ENCODE measurements at regions not wholly inside any gene's neighbourhood (a gene's known extent, or its start where the extent isn't known, plus 50 kb on each side); places are given as distances from the start of the nearest gene placed in this dataset.

DNA sequence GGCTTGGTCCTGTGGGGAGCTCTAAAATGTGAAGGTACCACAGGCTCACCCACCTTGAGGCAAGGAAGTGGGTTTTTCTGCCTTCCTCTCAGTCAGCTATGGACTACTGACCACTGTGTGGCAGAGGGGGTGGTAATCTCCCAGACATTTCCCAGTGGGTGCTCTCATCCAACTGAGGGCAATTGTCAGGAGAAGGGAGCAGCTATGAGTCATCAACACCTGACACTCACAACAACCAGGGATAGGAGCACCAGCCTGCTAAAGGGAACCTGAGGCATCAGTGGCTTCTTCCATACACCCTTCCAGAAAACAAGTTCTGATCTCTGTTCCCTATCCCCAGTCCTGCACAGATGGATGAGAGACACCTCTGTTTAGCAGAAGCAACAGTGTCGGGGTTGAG, 468.8 kb downstream of the BCOR start:
- H3K27me3 ChIP-seq (ENCODE audit: insufficient read depth, insufficient read length) = no peaks in the 10 kb centered on the region

GRCh38 chrX:39630344-39630743, 467.4 kb downstream of the BCOR start:
- TF ChIP-seq ZNF274 (IDR thresholded peaks at IDR 0.05; ENCODE audit: low read depth, low read length) (no peak), YY1 (IDR thresholded peaks at IDR 0.05; ENCODE audit: insufficient read depth, insufficient read length) (no peak), SUZ12 (IDR thresholded peaks at IDR 0.05; ENCODE audit: extremely low read depth, insufficient read depth, insufficient read length) (no peak)
- Histone ChIP-seq H3K9ac (ENCODE audit: insufficient read length, low read depth) (no peak overlapping the region), H3K27me3 (ENCODE audit: insufficient read depth, insufficient read length) (no peaks in the 10 kb centered on the region), H3K4me3 (ENCODE audit: insufficient read length, low read depth) (no peak overlapping the region), H3K36me3 (ENCODE audit: insufficient read depth, insufficient read length, low read length) (no peaks in the 10 kb centered on the region), H3K9me3 (ENCODE audit: insufficient read depth, low read length) (peaks cover 18% of the 10 kb centered on the region), H3K4me1 (ENCODE audit: insufficient read depth, insufficient read length) (no peaks in the 10 kb centered on the region)
- DNase-seq (ENCODE audit: low read depth, low spot score) = no peak

More for the DNA sequence above, 468.8 kb downstream of the BCOR start:
- Histone ChIP-seq H3K9ac (ENCODE audit: insufficient read length, low read depth) (no peak overlapping the region), H3K36me3 (ENCODE audit: insufficient read depth, insufficient read length, low read length) (no peaks in the 10 kb centered on the region), H3K4me1 (ENCODE audit: insufficient read depth, insufficient read length) (no peaks in the 10 kb centered on the region), H3K9me3 (ENCODE audit: insufficient read depth, low read length) (peaks cover 18% of the 10 kb centered on the region), H3K4me3 (ENCODE audit: insufficient read length, low read depth) (no peak overlapping the region)
- TF ChIP-seq YY1 (IDR thresholded peaks at IDR 0.05; ENCODE audit: insufficient read depth, insufficient read length) = no peak
- no peak for DNase-seq (ENCODE audit: low read depth, low spot score)

- no peaks in the 10 kb centered on the region for H3K36me3 ChIP-seq (ENCODE audit: insufficient read depth, insufficient read length, low read length)
- H3K9ac ChIP-seq (ENCODE audit: insufficient read length, low read depth) = no peak overlapping the region
- TF ChIP-seq ZNF274 (IDR thresholded peaks at IDR 0.05; ENCODE audit: low read depth, low read length) = no peak
- no peak for TF ChIP-seq YY1 (IDR thresholded peaks at IDR 0.05; ENCODE audit: insufficient read depth, insufficient read length)
- TF ChIP-seq SUZ12 (IDR thresholded peaks at IDR 0.05; ENCODE audit: extremely low read depth, insufficient read depth, insufficient read length) = no peak
- no peaks in the 10 kb centered on the region for H3K27me3 ChIP-seq (ENCODE audit: insufficient read depth, insufficient read length)
- peaks cover 18% of the 10 kb centered on the region for H3K9me3 ChIP-seq (ENCODE audit: insufficient read depth, low read length)
- no peak for DNase-seq (ENCODE audit: low read depth, low spot score)
- H3K4me3 ChIP-seq (ENCODE audit: insufficient read length, low read depth) = no peak overlapping the region
- H3K4me1 ChIP-seq (ENCODE audit: insufficient read depth, insufficient read length) = no peaks in the 10 kb centered on the region
Observed at GRCh38 chrX:39631276-39632229, 466.2 kb downstream of the BCOR start.

DNA sequence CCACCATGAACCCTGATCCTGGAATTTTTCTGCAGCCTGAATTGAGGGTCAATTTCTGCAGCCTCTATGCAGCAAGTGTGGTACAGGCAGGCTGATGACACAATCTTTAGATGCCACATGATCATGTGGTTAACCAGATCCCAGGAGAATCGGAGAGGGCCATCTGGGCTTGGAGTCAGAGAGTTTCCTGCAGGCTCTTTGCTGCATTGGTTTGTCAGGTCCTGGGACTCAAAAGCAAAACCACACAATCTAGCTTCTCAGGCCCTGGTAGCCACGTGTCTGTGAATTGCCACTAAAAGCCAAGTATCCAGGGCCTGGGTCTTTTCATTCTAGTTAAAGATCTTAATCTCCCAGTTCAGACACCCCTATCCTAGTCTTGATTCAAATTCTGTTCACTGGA, 464.5 kb downstream of the BCOR start:
- Histone ChIP-seq H3K27me3 (ENCODE audit: insufficient read depth, insufficient read length) (no peaks in the 10 kb centered on the region), H3K9me3 (ENCODE audit: insufficient read depth, low read length) (peaks cover 18% of the 10 kb centered on the region), H3K9ac (ENCODE audit: insufficient read length, low read depth) (no peak overlapping the region), H3K4me1 (ENCODE audit: insufficient read depth, insufficient read length) (no peaks in the 10 kb centered on the region), H3K36me3 (ENCODE audit: insufficient read depth, insufficient read length, low read length) (no peaks in the 10 kb centered on the region), H3K4me3 (ENCODE audit: insufficient read length, low read depth) (no peak overlapping the region)
- TF ChIP-seq YY1 (IDR thresholded peaks at IDR 0.05; ENCODE audit: insufficient read depth, insufficient read length) (no peak), ZNF274 (IDR thresholded peaks at IDR 0.05; ENCODE audit: low read depth, low read length) (no peak), SUZ12 (IDR thresholded peaks at IDR 0.05; ENCODE audit: extremely low read depth, insufficient read depth, insufficient read length) (no peak)
- no peak for DNase-seq (ENCODE audit: low read depth, low spot score)

- Histone ChIP-seq H3K4me3 (ENCODE audit: insufficient read length, low read depth) (no peak overlapping the region), H3K9me3 (ENCODE audit: insufficient read depth, low read length) (peaks cover 10% of the 10 kb centered on the region; the same call in 1 of the 2 replicates), H3K9ac (ENCODE audit: insufficient read length, low read depth) (no peak overlapping the region), H3K27me3 (ENCODE audit: insufficient read depth, insufficient read length) (no peaks in the 10 kb centered on the region), H3K4me1 (ENCODE audit: insufficient read depth, insufficient read length) (no peaks in the 10 kb centered on the region), H3K36me3 (ENCODE audit: insufficient read depth, insufficient read length, low read length) (no peaks in the 10 kb centered on the region)
- TF ChIP-seq SUZ12 (IDR thresholded peaks at IDR 0.05; ENCODE audit: extremely low read depth, insufficient read depth, insufficient read length) (no peak), ZNF274 (IDR thresholded peaks at IDR 0.05; ENCODE audit: low read depth, low read length) (no peak), YY1 (IDR thresholded peaks at IDR 0.05; ENCODE audit: insufficient read depth, insufficient read length) (no peak)
- DNase-seq (ENCODE audit: low read depth, low spot score) = no peak
Observed at GRCh38 chrX:39636481-39636880, 461.3 kb downstream of the BCOR start.

DNA sequence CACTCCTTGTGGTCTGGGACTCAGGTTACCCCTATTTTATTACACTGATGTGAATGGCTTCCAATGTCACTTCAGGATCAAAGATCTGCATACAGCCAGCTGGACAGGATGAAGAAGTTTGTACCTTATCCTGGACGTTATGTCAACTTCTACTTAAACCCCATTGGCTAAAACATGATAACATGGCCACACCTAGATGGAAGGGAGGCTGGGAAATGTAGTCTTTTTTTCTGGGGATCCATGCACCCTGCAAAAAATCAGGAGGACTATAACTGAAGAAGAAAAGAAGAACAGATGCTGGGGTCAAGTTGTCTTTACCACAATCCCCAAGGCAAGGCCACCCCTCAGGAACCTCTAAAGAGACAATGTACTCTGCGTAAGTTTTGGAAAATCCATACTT, 459.2 kb downstream of the BCOR start:
- H3K27me3 ChIP-seq (ENCODE audit: insufficient read depth, insufficient read length) = no peaks in the 10 kb centered on the region
- no peak for DNase-seq (ENCODE audit: low read depth, low spot score)
- no peaks in the 10 kb centered on the region for H3K4me1 ChIP-seq (ENCODE audit: insufficient read depth, insufficient read length)
- H3K9ac ChIP-seq (ENCODE audit: insufficient read length, low read depth) = no peak overlapping the region
- H3K36me3 ChIP-seq (ENCODE audit: insufficient read depth, insufficient read length, low read length) = no peaks in the 10 kb centered on the region
- no peak for TF ChIP-seq SUZ12 (IDR thresholded peaks at IDR 0.05; ENCODE audit: extremely low read depth, insufficient read depth, insufficient read length)
- no peak for TF ChIP-seq YY1 (IDR thresholded peaks at IDR 0.05; ENCODE audit: insufficient read depth, insufficient read length)
- no peak for TF ChIP-seq ZNF274 (IDR thresholded peaks at IDR 0.05; ENCODE audit: low read depth, low read length)
- H3K9me3 ChIP-seq (ENCODE audit: insufficient read depth, low read length) = 0 out of 2 replicates have a peak, but pooled peaks cover under 1% of the 10 kb centered on the region
- no peak overlapping the region for H3K4me3 ChIP-seq (ENCODE audit: insufficient read length, low read depth)

GRCh38 chrX:39639871-39640270, 457.9 kb downstream of the BCOR start:
- no peaks in the 10 kb centered on the region for H3K36me3 ChIP-seq (ENCODE audit: insufficient read depth, insufficient read length, low read length)
- H3K4me1 ChIP-seq (ENCODE audit: insufficient read depth, insufficient read length) = no peaks in the 10 kb centered on the region
- H3K27me3 ChIP-seq (ENCODE audit: insufficient read depth, insufficient read length) = no peaks in the 10 kb centered on the region
- DNase-seq (ENCODE audit: low read depth, low spot score) = no peak
- H3K4me3 ChIP-seq (ENCODE audit: insufficient read length, low read depth) = no peak overlapping the region
- no peaks in the 10 kb centered on the region for H3K9me3 ChIP-seq (ENCODE audit: insufficient read depth, low read length)
- TF ChIP-seq ZNF274 (IDR thresholded peaks at IDR 0.05; ENCODE audit: low read depth, low read length) (no peak), SUZ12 (IDR thresholded peaks at IDR 0.05; ENCODE audit: extremely low read depth, insufficient read depth, insufficient read length) (no peak), YY1 (IDR thresholded peaks at IDR 0.05; ENCODE audit: insufficient read depth, insufficient read length) (no peak)
- H3K9ac ChIP-seq (ENCODE audit: insufficient read length, low read depth) = no peak overlapping the region

Measured in NT2/D1 (cell line).